Mesenchymal stem cell (in vitro differentiated cells and primary cell): ENCODE measurements at regions not wholly inside any gene's neighbourhood (a gene's known extent, or its start where the extent isn't known, plus 50 kb on each side); places are given as distances from the start of the nearest gene placed in this dataset.

ENCODE experiments used
- DNase-seq: peaks from one replicate; pipeline ENCODE4 v3.0.0-alpha.2; 2013
- H2AFZ ChIP-seq: one replicate; pipeline ENCODE4 v1.6.1; 2013; ENCODE audit warnings: low read depth, mild to moderate bottlenecking, control low read depth, inconsistent platforms, low read length, moderate library complexity
- H2AK5ac ChIP-seq: 2 replicates; pipeline ENCODE4 v1.6.1; 2013; ENCODE audit warnings: low read length, moderate library complexity, mild to moderate bottlenecking, inconsistent platforms; ENCODE audit not compliant: severe bottlenecking
- H2BK120ac ChIP-seq: one replicate; pipeline ENCODE4 v1.6.1; 2013; ENCODE audit warnings: low read depth, mild to moderate bottlenecking, inconsistent platforms, low read length, moderate library complexity
- H2BK12ac ChIP-seq, 2 experiments: one replicate each; pipeline ENCODE4 v1.6.1; 2013; ENCODE audit warnings: inconsistent platforms in 2 of 2, low read length in 2 of 2, mild to moderate bottlenecking in 2 of 2, moderate library complexity in 2 of 2, control low read depth in 1 of 2
- H2BK15ac ChIP-seq: one replicate; pipeline ENCODE4 v1.6.1; 2013; ENCODE audit warnings: mild to moderate bottlenecking, low read depth, inconsistent platforms; ENCODE audit not compliant: poor library complexity, severe bottlenecking
- H2BK5ac ChIP-seq: 2 replicates; pipeline ENCODE4 v1.6.1; 2013; ENCODE audit warnings: low read depth, mild to moderate bottlenecking, low read length, control low read depth, inconsistent platforms; ENCODE audit not compliant: poor library complexity, severe bottlenecking
- H3K14ac ChIP-seq, 2 experiments: one replicate each; pipeline ENCODE4 v1.6.1; 2013; ENCODE audit warnings: inconsistent platforms in 2 of 2, low read length in 2 of 2, control low read depth in 1 of 2, mild to moderate bottlenecking in 1 of 2, moderate library complexity in 1 of 2
- H3K18ac ChIP-seq, 2 experiments: one replicate each; pipeline ENCODE4 v1.6.1; 2013; ENCODE audit warnings: inconsistent platforms in 2 of 2, low read length in 2 of 2, control low read depth in 1 of 2, low read depth in 1 of 2, mild to moderate bottlenecking in 1 of 2
- H3K23ac ChIP-seq, 2 experiments: one replicate each; pipeline ENCODE4 v1.6.1; 2013; ENCODE audit warnings: inconsistent platforms in 2 of 2, low read length in 2 of 2, mild to moderate bottlenecking in 2 of 2, moderate library complexity in 2 of 2, control low read depth in 1 of 2
- H3K27ac ChIP-seq: 2 replicates; pipeline ENCODE4 v1.5.1; 2013; ENCODE audit warnings: mild to moderate bottlenecking, moderate library complexity, low read length, control low read depth, inconsistent platforms; ENCODE audit not compliant: poor library complexity, severe bottlenecking
- H3K27me3 ChIP-seq, 2 experiments: 2 replicates each; pipeline versions ENCODE4 v1.6.1 to v1.7.0; 2013; ENCODE audit warnings: low read length in 2 of 2, mild to moderate bottlenecking in 2 of 2, moderate library complexity in 2 of 2, control low read depth in 1 of 2, inconsistent platforms in 1 of 2; ENCODE audit not compliant: control insufficient read depth in 1 of 2, insufficient read depth in 1 of 2
- H3K36me3 ChIP-seq, 2 experiments: 2 replicates each; pipeline versions ENCODE4 v1.6.1 to v1.7.0; 2013; ENCODE audit warnings: low read length in 2 of 2, control low read depth in 1 of 2, inconsistent platforms in 1 of 2, low read depth in 1 of 2, mild to moderate bottlenecking in 1 of 2; ENCODE audit not compliant: insufficient read depth in 2 of 2, control insufficient read depth in 1 of 2
- H3K4ac ChIP-seq, 2 experiments: one replicate each; pipeline ENCODE4 v1.6.1; 2013; ENCODE audit warnings: inconsistent platforms in 2 of 2, low read length in 2 of 2, mild to moderate bottlenecking in 2 of 2, moderate library complexity in 2 of 2, control low read depth in 1 of 2, low read depth in 1 of 2
- H3K4me1 ChIP-seq: 2 replicates; pipeline ENCODE4 v1.6.1; 2013; ENCODE audit warnings: low read depth, low read length, control low read depth; ENCODE audit not compliant: control insufficient read depth, insufficient read depth
- H3K4me2 ChIP-seq: 2 replicates; pipeline ENCODE4 v1.6.1; 2013; ENCODE audit warnings: low read length, mild to moderate bottlenecking, inconsistent platforms; ENCODE audit not compliant: poor library complexity, severe bottlenecking
- H3K4me3 ChIP-seq, 2 experiments: 2 replicates each; pipeline versions ENCODE4 v1.5.1 to v1.7.0; 2013; ENCODE audit warnings: low read length in 2 of 2, mild to moderate bottlenecking in 2 of 2, control low read depth in 1 of 2, low read depth in 1 of 2; ENCODE audit not compliant: insufficient read depth in 1 of 2
- H3K79me1 ChIP-seq: replicated peaks from 2 replicates; pipeline ENCODE4 v1.6.1; 2013; ENCODE audit warnings: mild to moderate bottlenecking, control low read depth, low read length, inconsistent platforms; ENCODE audit not compliant: poor library complexity, severe bottlenecking
- H3K9ac ChIP-seq: 2 replicates; pipeline ENCODE4 v1.7.0; 2013; ENCODE audit warnings: mild to moderate bottlenecking, low read length, moderate library complexity
- H3K9me3 ChIP-seq: 2 replicates; pipeline ENCODE4 v1.7.0; 2013; ENCODE audit warnings: mild to moderate bottlenecking, low read length; ENCODE audit not compliant: control insufficient read depth
- H4K8ac ChIP-seq: one replicate; pipeline ENCODE4 v1.6.1; 2013; ENCODE audit warnings: inconsistent platforms, mild to moderate bottlenecking, low read length, moderate library complexity
- H4K91ac ChIP-seq: one replicate; pipeline ENCODE4 v1.6.1; 2013; ENCODE audit warnings: mild to moderate bottlenecking, low read length, inconsistent platforms
- WGBS: methylation state at CpG from one replicate; pipeline ENCODE4 v1.1.7; 2013; ENCODE audit warnings: mixed read lengths; 5-methylcytosine and 5-hydroxymethylcytosine counted together

DNA sequence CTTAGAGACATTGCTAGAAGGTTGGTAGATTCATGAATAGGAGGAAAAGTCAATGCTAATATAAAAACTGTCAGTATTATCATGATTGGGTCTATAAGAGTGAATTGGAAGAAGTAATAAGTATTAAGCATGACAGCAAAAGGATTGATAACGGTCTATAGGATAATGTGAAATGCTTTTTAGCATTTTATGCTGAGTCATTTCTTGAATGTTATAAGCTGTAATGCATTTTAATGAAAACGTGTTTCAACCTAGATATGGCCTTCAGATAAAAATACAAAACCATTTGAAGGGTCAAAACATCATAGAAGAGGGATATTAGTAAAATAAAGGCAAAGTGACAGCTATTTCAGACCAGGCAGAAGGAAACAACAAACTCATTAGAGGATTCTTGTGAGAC is 353.5 kb downstream of the SH2D1A start:
- H2AK5ac ChIP-seq: no peak overlapping the region
- H3K9me3 ChIP-seq: no peaks in the 10 kb centered on the region
- H2BK15ac ChIP-seq: no peak overlapping the region
- H3K27me3 ChIP-seq: no peaks in the 10 kb centered on the region
- WGBS: 57% methylated on average over 1 of the region's 2 CpGs
- no peak overlapping the region for H2BK120ac ChIP-seq
- H3K9ac ChIP-seq: no peak overlapping the region
- no peak overlapping the region for H3K27ac ChIP-seq
- no peak overlapping the region for H3K23ac ChIP-seq
- no peak overlapping the region for H4K8ac ChIP-seq
- H3K4ac ChIP-seq: no peak overlapping the region
- no peaks in the 10 kb centered on the region for H3K79me1 ChIP-seq
- H3K18ac ChIP-seq: no peak overlapping the region
- H3K4me2 ChIP-seq: no peak overlapping the region
- no peak overlapping the region for H2AFZ ChIP-seq
- no peak overlapping the region for H2BK12ac ChIP-seq
- H3K36me3 ChIP-seq: no peaks in the 10 kb centered on the region
- no peaks in the 10 kb centered on the region for H3K4me1 ChIP-seq
- DNase-seq: no peak
- no peak overlapping the region for H3K4me3 ChIP-seq
- H2BK5ac ChIP-seq: no peak overlapping the region
- H3K14ac ChIP-seq: no peak overlapping the region
- H4K91ac ChIP-seq: no peak overlapping the region

DNA sequence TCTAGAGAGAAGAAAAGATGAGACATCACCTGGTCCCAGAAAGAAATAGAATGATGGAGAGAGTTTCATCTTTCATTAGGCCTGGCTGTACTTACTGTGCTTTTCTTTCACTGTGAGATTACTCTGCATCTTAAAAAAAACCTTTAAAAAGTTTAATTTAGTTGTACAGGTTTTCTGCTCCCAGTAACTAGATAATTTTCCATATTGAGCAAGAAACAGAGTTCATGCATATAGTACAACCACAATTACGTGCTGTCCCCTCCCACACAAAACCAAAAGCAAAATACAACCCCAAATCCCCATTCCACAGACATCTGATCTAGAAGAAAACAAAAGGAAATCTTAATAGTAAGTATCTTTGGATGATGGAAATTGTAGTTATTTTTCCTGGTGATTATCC is 371.2 kb downstream of the SH2D1A start:
- Histone ChIP-seq H3K27me3 (no peaks in the 10 kb centered on the region), H2BK12ac (no peak overlapping the region), H3K9ac (no peak overlapping the region), H3K79me1 (no peaks in the 10 kb centered on the region), H3K9me3 (no peaks in the 10 kb centered on the region), H3K36me3 (no peaks in the 10 kb centered on the region), H2BK5ac (no peak overlapping the region), H3K4ac (no peak overlapping the region), H4K91ac (no peak overlapping the region), H2AK5ac (no peak overlapping the region), H3K4me1 (no peaks in the 10 kb centered on the region), H3K23ac (no peak overlapping the region), H2BK120ac (no peak overlapping the region), H2BK15ac (no peak overlapping the region), H4K8ac (no peak overlapping the region), H3K18ac (no peak overlapping the region), H3K27ac (no peak overlapping the region), H3K4me3 (no peak overlapping the region), H3K4me2 (no peak overlapping the region), H2AFZ (no peak overlapping the region), H3K14ac (no peak overlapping the region)
- no peak for DNase-seq
- WGBS: no CpG with 5 or more reads among the region's 1 CpG

DNA sequence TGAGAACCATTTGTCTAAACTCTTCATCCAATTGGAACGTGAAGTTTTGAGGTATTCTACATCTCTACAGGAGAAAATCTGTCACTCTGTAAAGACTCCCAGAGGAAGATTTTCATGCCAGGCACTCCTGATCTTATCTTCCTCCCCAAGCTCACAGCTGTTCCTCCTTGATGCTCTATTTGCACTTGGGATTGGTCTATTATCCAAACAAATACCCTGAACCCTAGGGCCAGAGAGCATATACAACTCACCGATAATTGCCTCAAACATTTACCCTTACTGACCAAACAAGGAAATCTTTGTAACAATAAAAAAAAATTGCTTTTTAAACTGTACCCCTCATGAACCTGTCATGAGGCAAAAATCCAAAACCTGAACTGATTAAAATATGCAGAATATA is 372.7 kb downstream of the SH2D1A start:
- no peak overlapping the region for H3K4ac ChIP-seq
- H3K9me3 ChIP-seq: no peaks in the 10 kb centered on the region
- H3K27ac ChIP-seq: no peak overlapping the region
- no peaks in the 10 kb centered on the region for H3K79me1 ChIP-seq
- DNase-seq: no peak
- no peaks in the 10 kb centered on the region for H3K27me3 ChIP-seq
- no peaks in the 10 kb centered on the region for H3K4me1 ChIP-seq
- H3K9ac ChIP-seq: no peak overlapping the region
- H3K36me3 ChIP-seq: no peaks in the 10 kb centered on the region
- no peak overlapping the region for H2AFZ ChIP-seq
- no peak overlapping the region for H4K8ac ChIP-seq
- no peak overlapping the region for H3K4me2 ChIP-seq
- no peak overlapping the region for H2BK15ac ChIP-seq
- no peak overlapping the region for H2AK5ac ChIP-seq
- H2BK12ac ChIP-seq: no peak overlapping the region
- no peak overlapping the region for H3K18ac ChIP-seq
- no peak overlapping the region for H3K14ac ChIP-seq
- H2BK120ac ChIP-seq: no peak overlapping the region
- no peak overlapping the region for H4K91ac ChIP-seq
- H2BK5ac ChIP-seq: no peak overlapping the region
- WGBS: 68% methylated on average over 2 of the region's 2 CpGs
- H3K4me3 ChIP-seq: no peak overlapping the region
- H3K23ac ChIP-seq: no peak overlapping the region

DNA sequence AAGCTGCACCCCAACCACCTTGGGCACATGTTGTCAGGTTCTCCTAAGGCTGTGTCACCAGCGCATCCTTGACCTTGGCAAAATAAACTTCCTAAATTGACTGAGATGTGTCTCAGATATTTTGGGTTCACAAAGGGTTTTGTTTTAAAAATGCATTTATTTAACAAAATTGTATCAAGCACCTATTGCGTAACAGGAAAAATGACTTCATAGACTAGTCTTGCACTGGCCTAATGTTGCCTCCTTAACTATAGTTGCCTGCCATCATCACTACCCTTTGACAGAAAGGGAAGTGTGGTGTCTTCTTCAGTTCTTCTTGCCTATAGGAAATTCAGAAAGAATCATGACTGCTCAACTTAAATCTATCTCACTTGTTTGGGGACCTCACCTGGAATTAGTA is 374.2 kb downstream of the SH2D1A start:
- no peak overlapping the region for H3K9ac ChIP-seq
- H3K4me2 ChIP-seq: no peak overlapping the region
- no peaks in the 10 kb centered on the region for H3K79me1 ChIP-seq
- no peak overlapping the region for H3K14ac ChIP-seq
- H3K27ac ChIP-seq: no peak overlapping the region
- no peak overlapping the region for H2BK5ac ChIP-seq
- no peak overlapping the region for H2BK15ac ChIP-seq
- H2BK12ac ChIP-seq: no peak overlapping the region
- no peak overlapping the region for H3K4me3 ChIP-seq
- no peak overlapping the region for H4K8ac ChIP-seq
- no peak overlapping the region for H2BK120ac ChIP-seq
- H3K4me1 ChIP-seq: no peaks in the 10 kb centered on the region
- H2AK5ac ChIP-seq: no peak overlapping the region
- 100% methylated on average over 1 of the region's 2 CpGs for WGBS
- H3K23ac ChIP-seq: no peak overlapping the region
- no peak overlapping the region for H3K4ac ChIP-seq
- no peak for DNase-seq
- H3K9me3 ChIP-seq: no peaks in the 10 kb centered on the region
- H3K18ac ChIP-seq: no peak overlapping the region
- no peak overlapping the region for H4K91ac ChIP-seq
- no peaks in the 10 kb centered on the region for H3K27me3 ChIP-seq
- H2AFZ ChIP-seq: no peak overlapping the region
- no peaks in the 10 kb centered on the region for H3K36me3 ChIP-seq
